ENCODE measurements at regions not wholly inside any gene's neighbourhood (a gene's known extent, or its start where the extent isn't known, plus 50 kb on each side); places are given as distances from the start of the nearest gene placed in this dataset.

DNA sequence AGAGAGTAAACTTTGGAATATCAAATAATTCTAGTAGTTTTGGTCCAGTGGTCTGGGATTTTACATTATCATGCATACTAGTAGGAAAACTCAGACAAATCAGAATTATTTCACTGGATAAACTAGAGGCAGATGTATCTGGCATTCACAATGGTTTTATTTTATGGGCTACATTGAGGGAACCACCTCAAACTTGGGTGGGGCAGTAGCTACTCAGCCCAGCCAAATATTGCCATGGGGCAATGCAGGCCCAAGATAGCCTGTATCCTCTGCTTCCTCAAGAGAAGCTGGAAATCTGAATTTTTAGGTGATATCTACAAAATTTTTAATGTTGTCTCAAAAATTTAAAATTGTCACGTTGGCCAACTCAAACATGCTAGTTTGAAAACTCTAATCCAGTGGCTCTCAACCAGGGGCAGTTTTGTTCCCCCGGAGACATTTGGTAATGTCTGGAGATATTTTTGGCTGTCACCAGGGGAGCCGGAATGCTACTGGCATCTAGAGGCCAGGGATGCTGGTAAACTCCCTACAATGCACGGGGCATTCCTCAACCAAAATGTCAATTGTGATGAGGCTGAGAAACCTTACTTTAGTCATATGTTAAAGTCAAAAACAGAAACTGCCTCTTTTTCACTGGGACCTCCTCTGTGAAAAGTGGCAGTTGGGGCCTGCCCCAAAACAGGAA is 172.8 kb upstream of the SPRED2 start:
- TF ChIP-seq, protein P1, sequence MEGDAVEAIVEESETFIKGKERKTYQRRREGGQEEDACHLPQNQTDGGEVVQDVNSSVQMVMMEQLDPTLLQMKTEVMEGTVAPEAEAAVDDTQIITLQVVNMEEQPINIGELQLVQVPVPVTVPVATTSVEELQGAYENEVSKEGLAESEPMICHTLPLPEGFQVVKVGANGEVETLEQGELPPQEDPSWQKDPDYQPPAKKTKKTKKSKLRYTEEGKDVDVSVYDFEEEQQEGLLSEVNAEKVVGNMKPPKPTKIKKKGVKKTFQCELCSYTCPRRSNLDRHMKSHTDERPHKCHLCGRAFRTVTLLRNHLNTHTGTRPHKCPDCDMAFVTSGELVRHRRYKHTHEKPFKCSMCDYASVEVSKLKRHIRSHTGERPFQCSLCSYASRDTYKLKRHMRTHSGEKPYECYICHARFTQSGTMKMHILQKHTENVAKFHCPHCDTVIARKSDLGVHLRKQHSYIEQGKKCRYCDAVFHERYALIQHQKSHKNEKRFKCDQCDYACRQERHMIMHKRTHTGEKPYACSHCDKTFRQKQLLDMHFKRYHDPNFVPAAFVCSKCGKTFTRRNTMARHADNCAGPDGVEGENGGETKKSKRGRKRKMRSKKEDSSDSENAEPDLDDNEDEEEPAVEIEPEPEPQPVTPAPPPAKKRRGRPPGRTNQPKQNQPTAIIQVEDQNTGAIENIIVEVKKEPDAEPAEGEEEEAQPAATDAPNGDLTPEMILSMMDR (IDR thresholded peaks at IDR 0.05), result no peak
- TF ChIP-seq JUND (IDR thresholded peaks at IDR 0.05), result no peak
- no peak for TF ChIP-seq FOXJ3 (CRISPR knock-in tag; IDR thresholded peaks at IDR 0.05)
- no peak for TF ChIP-seq YY1 (IDR thresholded peaks at IDR 0.05; ENCODE audit: low read depth)
